HCT116 (cell line): ENCODE measurements at regions not wholly inside any gene's neighbourhood (a gene's known extent, or its start where the extent isn't known, plus 50 kb on each side); places are given as distances from the start of the nearest gene placed in this dataset.

ENCODE experiments used
- CTCF ChIP-seq, 3 experiments: fragments of 200-600 bp in 1 of 3; sonication (generic) in 1 of 3; IDR thresholded peaks in 2 of 3; conservative IDR thresholded peaks in 1 of 3; 2 replicates each; pipeline ENCODE4 v1.5.1; 2012 to 2017; ENCODE audit warnings: low read depth in 2 of 3, low read length in 2 of 3, antibody characterized with exemption in 1 of 3, borderline replicate concordance in 1 of 3, control low read depth in 1 of 3, mild to moderate bottlenecking in 1 of 3, mixed read lengths in 1 of 3, mixed run types in 1 of 3, moderate library complexity in 1 of 3; ENCODE audit not compliant: insufficient read depth in 1 of 3
- JUND ChIP-seq: IDR thresholded peaks from 2 replicates; pipeline ENCODE4 v1.6.1; 2012
- MAX ChIP-seq: IDR thresholded peaks from 2 replicates; pipeline ENCODE4 v1.6.1; 2012

- TF ChIP-seq CTCF (IDR thresholded peaks at IDR 0.05 in 2 of 3, conservative IDR thresholded peaks at IDR 0.05 in 1 of 3; ENCODE audit: borderline replicate concordance in 1 of 3, insufficient read depth in 1 of 3, low read depth in 2 of 3, low read length in 2 of 3) (no peak), MAX (no peak), JUND (no peak)
These were observed 529.4 kb upstream of the ACTRT1 start for GRCh38 chrX:128581615-128582014.
